NCI-H2029 (cell line): ENCODE measurements at regions not wholly inside any gene's neighbourhood (a gene's known extent, or its start where the extent isn't known, plus 50 kb on each side); places are given as distances from the start of the nearest gene placed in this dataset.

Experiments used
- DNase-seq: peaks from one replicate; lab custom pipeline; 2025; lab: John Stamatoyannopoulos, UW

- DNase-seq = no peak
Measured at GRCh38 chr3:110101361-110101760, 764.0 kb upstream of the DPPA4 start.

DNA sequence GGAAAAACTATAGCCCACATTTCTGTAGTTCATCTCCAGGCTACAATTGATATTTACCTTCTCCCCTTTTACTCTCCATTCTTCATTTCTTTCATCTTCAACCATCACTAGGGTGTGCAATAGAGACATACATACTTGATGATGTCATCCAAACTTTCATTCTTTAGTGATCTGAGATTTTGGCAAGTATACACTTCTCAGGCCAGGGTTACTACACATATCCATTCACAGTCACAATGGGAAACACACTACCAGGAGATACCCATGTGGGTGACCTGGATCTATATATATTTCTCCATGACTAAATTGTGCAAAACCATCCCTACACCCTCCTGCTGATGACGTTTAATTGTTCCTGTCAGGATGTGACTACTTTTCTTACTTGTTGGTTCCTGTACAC, 769.5 kb upstream of the DPPA4 start:
- DNase-seq = no peak

DNA sequence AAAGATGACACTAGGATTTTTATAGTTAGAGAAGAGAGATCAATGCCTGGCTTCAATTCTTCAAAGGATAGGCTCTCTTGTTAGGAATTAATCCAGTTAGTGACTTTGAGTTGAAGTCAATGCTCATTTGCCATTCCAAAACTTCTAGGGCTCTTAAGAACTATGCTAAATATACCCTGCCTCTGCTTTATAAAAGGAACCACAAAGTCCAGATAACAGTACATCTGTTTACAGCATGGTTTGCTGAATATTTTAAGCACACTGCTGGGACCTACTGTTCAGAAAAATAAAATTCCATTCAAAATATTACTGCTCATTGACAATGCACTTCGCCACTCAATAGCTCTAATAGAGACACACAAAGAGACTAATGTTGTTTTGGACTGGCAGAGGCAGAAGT, 786.6 kb upstream of the DPPA4 start:
- DNase-seq = no peak

DNA sequence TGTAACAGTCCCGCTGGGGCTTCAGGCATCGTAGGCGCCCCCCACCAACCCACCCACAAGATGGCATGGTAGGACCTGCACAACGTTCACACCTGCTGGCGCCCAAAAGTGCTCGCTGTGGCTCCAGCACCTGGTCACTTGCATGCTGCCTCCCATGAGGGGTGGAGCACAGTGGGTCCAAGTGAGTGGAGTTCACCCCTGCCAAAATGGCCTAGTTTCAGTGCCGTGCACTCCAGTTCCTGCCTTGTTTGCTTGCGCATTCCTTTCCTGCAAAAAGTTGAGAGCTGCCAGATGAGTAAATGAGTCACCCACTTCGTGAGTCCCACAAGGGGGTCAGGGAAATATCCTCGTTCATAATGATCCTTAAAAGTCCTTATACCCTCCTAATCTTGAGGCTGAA, 788.7 kb upstream of the DPPA4 start:
- no peak for DNase-seq

DNA sequence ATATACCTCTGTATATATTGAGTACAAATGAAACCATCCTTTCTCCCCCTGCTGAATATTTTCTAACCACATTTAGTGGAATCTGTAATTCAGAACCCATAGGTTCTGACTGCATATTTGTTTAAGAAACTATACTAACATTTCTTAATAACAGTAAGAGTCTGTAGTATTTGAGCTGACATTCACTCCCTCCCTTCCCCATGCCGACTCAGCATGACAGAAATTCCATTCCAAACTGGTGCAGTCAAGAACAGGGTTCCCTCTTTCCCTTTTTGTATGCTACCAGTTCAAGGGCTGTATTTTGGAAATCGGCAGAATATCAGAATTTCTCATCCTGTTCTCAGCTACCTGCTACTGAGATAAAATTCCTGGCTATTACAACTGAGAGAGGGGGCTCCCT, 796.6 kb upstream of the DPPA4 start:
- DNase-seq = no peak

GRCh38 chr3:110139048-110139447, 801.7 kb upstream of the DPPA4 start:
- DNase-seq = no peak

DNA sequence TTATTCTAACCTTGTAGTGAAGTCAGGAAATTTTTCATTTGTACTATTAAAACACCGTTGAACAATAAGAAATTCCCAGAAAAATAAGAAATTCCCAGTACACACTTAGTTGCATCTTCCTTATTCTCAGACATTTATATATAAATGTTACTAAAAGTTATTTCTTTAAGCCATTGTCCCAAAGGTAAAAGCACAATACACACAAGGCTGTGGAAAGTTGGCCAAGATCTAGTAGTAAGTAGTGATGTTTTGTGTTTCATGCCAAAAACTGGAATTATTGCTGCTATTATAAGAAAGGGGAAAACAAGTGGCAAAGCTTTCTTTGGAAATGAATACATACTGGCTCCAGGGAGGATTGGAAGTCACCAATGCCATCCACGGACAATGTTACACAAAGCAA, 802.5 kb upstream of the DPPA4 start:
- no peak for DNase-seq

DNA sequence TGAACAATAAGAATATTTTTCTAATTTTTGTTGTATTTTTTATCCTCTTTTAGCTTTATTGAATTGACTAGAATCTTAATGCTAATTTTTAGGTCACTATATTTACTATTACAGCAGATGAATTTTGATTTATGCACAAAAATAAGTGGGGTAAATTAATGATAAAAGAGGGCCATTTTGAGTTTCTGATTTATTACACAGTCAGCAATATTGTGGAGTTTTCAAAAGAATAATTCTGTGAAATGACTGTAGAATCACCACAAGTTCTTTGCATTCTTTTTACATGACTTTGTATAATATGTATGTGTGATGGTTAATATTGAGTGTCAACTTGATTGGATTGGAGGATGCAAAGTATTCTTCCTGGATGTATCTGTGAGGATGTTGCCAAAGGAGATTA, 812.4 kb upstream of the DPPA4 start:
- no peak for DNase-seq

- DNase-seq = no peak
Measured at GRCh38 chr3:110157221-110157620, 819.9 kb upstream of the DPPA4 start.

GRCh38 chr3:110164632-110165369, 827.5 kb upstream of the DPPA4 start:
- no peak for DNase-seq

GRCh38 chr3:110165370-110165743, 828.0 kb upstream of the DPPA4 start:
- DNase-seq = peak; percentile 53

DNA sequence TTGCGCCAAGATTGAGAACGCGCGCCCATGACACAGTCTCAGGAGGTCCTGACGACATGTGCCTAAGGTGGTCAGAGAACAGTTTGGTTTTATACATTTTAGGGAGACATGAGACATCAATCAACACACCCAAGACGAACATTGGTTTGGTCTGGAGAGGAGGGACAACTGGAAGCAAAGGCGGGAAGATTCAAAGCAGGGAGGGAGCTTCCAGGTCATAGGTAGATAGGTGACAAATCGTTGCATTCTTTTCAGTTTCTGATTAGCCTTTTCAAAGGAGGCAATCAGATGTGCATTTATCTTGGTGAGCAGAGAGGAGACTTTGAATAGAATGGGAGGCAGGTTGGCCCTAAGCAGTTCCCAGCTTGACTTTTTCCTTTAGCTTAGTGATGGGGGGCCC, 828.4 kb upstream of the DPPA4 start:
- DNase-seq = peak; percentile 56

- no peak for DNase-seq
Measured at GRCh38 chr3:110166791-110167190, 829.4 kb upstream of the DPPA4 start.

GRCh38 chr3:110174908-110175307, 837.6 kb upstream of the DPPA4 start:
- DNase-seq = no peak

GRCh38 chr3:110178965-110179364, 841.6 kb upstream of the DPPA4 start:
- DNase-seq = no peak

DNA sequence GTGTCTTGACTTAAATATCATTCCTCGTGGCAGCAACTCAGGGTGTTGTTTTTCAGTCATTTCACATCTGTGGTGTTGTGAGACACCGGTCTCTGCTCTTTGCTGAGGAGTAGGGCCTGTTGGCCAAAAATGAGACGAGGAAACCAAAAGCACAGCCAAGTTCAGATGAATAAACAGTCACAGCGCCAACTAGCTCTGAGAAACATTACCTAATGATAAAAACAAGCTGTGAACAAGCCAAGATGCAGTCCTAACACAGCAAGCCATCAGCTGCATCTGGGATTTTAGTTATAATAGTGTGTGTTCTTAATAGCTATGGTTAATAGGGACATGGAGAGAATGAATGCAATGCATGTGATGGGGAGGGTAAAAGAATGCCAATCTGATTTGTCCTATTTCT, 843.4 kb upstream of the DPPA4 start:
- no peak for DNase-seq

DNA sequence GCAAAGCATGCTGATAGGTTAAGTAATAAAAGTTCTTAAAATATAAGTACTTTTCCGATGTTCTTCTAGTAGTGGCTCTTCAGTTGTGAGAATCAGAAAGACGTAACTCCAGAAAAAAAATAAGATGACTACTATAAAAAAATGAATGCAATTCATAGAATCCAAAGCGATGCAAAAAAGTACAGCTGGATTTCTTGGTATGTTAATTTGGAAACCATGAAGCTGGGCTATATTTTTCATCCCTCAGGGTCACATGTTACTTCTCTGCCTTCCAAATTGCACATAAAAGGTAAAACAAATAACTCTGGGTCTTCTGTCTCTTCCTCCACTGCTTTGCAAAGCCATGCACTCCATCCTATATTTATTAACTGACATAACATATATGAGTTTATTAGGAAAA, 843.9 kb upstream of the DPPA4 start:
- DNase-seq = no peak

DNA sequence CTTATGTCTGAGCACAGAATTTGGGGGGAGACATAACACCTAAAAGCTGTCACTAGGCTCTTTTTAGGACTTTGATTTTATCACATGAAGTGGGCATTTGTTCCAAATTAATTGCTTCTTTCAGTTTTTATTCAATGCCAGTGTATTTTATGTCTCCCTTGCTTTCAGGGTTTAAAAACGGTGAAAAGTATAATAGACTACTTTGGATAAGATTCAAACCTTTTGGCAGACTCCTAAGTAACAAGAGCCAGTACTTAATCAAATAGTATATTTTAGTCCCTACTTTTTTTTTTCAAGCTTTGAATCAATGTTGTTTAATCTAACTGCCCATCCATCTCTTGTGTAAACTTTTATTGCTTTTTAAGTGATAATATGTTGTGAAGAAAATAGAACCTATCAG, 847.2 kb upstream of the DPPA4 start:
- DNase-seq = no peak

DNA sequence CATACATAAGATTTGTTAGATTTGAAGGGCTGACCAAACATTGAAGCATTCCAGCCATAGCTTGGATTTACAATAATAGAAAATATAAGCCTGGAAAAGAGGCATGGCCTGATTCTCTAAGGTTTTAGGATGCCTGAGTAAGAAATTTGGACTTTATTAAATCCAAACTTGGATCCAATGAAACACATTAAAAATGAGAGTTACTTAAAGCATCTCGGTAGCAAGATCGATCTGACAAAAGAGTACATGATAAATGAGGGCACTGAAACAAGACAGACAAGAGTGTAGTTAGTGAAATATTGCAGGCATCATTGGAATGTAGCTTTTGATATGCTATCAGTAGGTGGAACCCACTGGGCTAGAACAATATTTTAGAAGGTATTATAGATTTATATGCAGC, 855.7 kb upstream of the DPPA4 start:
- no peak for DNase-seq

- DNase-seq = peak; percentile 65
Measured at GRCh38 chr3:110198717-110199587, 861.6 kb upstream of the DPPA4 start.

GRCh38 chr3:110199588-110199943, 862.2 kb upstream of the DPPA4 start:
- DNase-seq = no peak

GRCh38 chr3:110210086-110210660, 861.4 kb upstream of the NECTIN3 start:
- no peak for DNase-seq

GRCh38 chr3:110226645-110227044, 845.0 kb upstream of the NECTIN3 start:
- DNase-seq = no peak
